Heart right ventricle (tissue), 16 donors: ENCODE measurements at regions not wholly inside any gene's neighbourhood (a gene's known extent, or its start where the extent isn't known, plus 50 kb on each side); places are given as distances from the start of the nearest gene placed in this dataset.

Experiments used
- ATAC-seq, 8 donors: fragments of 200-7000 bp; cut with Tn5 transposase; one replicate each; pipeline ENCODE4 v1.9.1; 2020; ENCODE audit warnings: mild to moderate bottlenecking in 8 of 8, moderate library complexity in 8 of 8, moderate number of reproducible peaks in 1 of 8
- DNase-seq, 2 donors: peaks; one replicate each; pipeline ENCODE4 v3.0.0-alpha.2; 2020
- H3K27ac ChIP-seq, 10 donors: fragments of 200-600 bp; sonication (generic) in 2 of 10; one replicate each; pipeline versions ENCODE4 v1.5.0 to v1.8.0; 2020 to 2022; ENCODE audit warnings: mild to moderate bottlenecking in 3 of 10
- H3K27me3 ChIP-seq, 7 donors: fragments of 200-600 bp; one replicate each; pipeline ENCODE4 v1.8.0; 2021 to 2022; ENCODE audit warnings: mild to moderate bottlenecking in 2 of 7
- H3K36me3 ChIP-seq, 9 donors: fragments of 200-600 bp; sonication (generic) in 1 of 9; one replicate each; pipeline versions ENCODE4 v1.5.0 to v1.8.0; 2020 to 2022; ENCODE audit warnings: mild to moderate bottlenecking in 2 of 9
- H3K4me1 ChIP-seq, 9 donors: fragments of 200-600 bp; sonication (generic) in 1 of 9; one replicate each; pipeline versions ENCODE4 v1.5.0 to v1.8.0; 2020 to 2022; ENCODE audit warnings: mild to moderate bottlenecking in 4 of 9
- H3K4me3 ChIP-seq, 10 donors: fragments of 200-600 bp; sonication (generic) in 2 of 10; one replicate each; pipeline versions ENCODE4 v1.5.0 to v1.8.0; 2020 to 2022; ENCODE audit warnings: mild to moderate bottlenecking in 7 of 10, moderate library complexity in 2 of 10
- H3K9me3 ChIP-seq, 11 donors: fragments of 200-600 bp in 10 of 11; sonication (generic) in 2 of 11; one replicate each; pipeline versions ENCODE4 v1.5.0 to v1.8.0; 2013 to 2022; ENCODE audit warnings: mild to moderate bottlenecking in 2 of 11, control low read depth in 1 of 11, moderate library complexity in 1 of 11
- WGBS, 2 donors: extraction: QIAGEN DNeasy Blood & Tissue Kit; methylation state at CpG; one replicate each; pipeline ENCODE4 v1.1.7; 2013; ENCODE audit warnings: inconsistent platforms in 1 of 2; 5-methylcytosine and 5-hydroxymethylcytosine counted together
- intact Hi-C, 10 donors: fragments of 100-400 bp; cut with DNase I; formaldehyde crosslinking; loops; one replicate each; pipeline versions ENCODE4 v1.11.1 to v1.14.2; 2022
- TF ChIP-seq, protein P1 (sequence below), 9 donors: fragments of 200-600 bp; sonication (generic) in 2 of 9; IDR thresholded peaks; one replicate each; pipeline versions ENCODE4 v1.5.0 to v1.8.0; 2021 to 2022; ENCODE audit warnings: antibody characterized with exemption in 9 of 9, mild to moderate bottlenecking in 5 of 9, moderate library complexity in 1 of 9
- donor health status: Arrhythmogenic right ventricular cardiomyopathy.
- donor health status: ischemic (EF 13 %, LVEDD 7.1; RV severe dilation, severe dysfunction).
- donor health status: healthy with polysubstance abuse.
- donor health status: DM: no; HTN: yes; CAD: no.
- donor health status: DM: no; HTN: no; CAD: no.
- donor health status: ischemic (EF 25% LVEDD 6.9; RV normal size, moderate dysfunction).
- donor health status: ischemic (EF 25% LVEDD 5.7; RV mildly dilated, moderate dysfunction).
- donor health status: healthy.
- donor health status: DM: yes; HTN: yes; CAD: no.
- donor health status: Ischemic cardiomyopathy.
- donor health status: ischemic (EF 35%, LVEDD 5.7; RV mildly dilated, moderate dysfunction).
- donor health status: nonischemic (EF 11% LVEDD 7.7; RV severe dilation, severe dysfunction).
- donor health status: DM: yes; HTN: yes; CAD: no.
- donor health status: PGD.
- donor health status: ischemic (EF 29% LVEDD 5.4; RV normal size, mild dysfunction).
- donor health status: nonischemic (EF 23%, LVEDD 6.1; RV moderate dilation, normal function).

DNA sequence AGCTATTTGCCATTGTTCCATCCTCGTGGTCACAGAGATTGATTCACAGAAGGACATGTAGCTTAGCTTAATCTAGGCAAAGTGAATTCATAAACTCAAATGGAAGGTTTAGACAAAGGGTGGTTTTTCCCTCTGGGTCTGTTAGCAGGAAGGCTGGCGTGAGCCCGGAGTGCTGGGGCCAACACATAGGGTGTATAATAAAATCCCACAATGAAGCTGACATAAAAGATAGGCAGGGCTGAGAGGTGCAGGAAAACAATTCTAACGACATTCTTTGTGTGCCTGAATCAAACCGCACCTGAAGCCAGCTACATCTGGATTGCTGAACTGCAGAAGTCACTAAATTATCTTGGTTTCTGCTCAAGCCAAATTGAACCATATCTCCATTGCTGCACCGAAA lies 173.9 kb downstream of the MAF start:
- H3K9me3 ChIP-seq, result no peaks in the 10 kb centered on the region
- ATAC-seq (no peak), DNase-seq (no peak)
- H3K27ac ChIP-seq, result no peak overlapping the region
- H3K27me3 ChIP-seq, result peaks cover 0 to 4% (median 0%) of the 10 kb centered on the region in 7 donors
- peaks cover 0 to 17% (median 7%) of the 10 kb centered on the region in 9 donors for H3K4me1 ChIP-seq
- 89 to 96% methylated on average over 6 of the region's 6 CpGs for WGBS, 2 donors
- TF ChIP-seq, protein P1, sequence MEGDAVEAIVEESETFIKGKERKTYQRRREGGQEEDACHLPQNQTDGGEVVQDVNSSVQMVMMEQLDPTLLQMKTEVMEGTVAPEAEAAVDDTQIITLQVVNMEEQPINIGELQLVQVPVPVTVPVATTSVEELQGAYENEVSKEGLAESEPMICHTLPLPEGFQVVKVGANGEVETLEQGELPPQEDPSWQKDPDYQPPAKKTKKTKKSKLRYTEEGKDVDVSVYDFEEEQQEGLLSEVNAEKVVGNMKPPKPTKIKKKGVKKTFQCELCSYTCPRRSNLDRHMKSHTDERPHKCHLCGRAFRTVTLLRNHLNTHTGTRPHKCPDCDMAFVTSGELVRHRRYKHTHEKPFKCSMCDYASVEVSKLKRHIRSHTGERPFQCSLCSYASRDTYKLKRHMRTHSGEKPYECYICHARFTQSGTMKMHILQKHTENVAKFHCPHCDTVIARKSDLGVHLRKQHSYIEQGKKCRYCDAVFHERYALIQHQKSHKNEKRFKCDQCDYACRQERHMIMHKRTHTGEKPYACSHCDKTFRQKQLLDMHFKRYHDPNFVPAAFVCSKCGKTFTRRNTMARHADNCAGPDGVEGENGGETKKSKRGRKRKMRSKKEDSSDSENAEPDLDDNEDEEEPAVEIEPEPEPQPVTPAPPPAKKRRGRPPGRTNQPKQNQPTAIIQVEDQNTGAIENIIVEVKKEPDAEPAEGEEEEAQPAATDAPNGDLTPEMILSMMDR (IDR thresholded peaks at IDR 0.05), result no peak
- H3K36me3 ChIP-seq, result no peaks in the 10 kb centered on the region
- no peak overlapping the region for H3K4me3 ChIP-seq
- intact Hi-C loops, result no loop called here

DNA sequence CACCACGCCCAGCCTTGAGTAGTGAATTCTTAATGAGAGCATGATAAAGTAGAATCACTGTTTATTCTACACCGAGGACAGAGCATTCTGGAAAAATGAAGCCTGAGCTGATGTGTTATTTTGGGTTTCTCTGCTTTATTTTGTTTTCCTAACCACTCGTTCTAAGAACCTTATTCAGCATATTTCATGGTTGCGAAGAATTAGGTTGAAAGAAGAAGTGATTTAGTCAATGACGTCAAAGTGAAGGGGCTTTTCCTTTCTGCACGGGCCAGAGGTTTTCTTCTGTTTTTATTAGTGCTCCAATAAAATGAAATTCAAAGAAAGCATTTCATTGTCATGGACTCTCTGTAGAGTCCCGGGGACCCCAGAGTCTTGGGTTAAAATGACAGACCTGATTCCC lies 178.5 kb downstream of the MAF start:
- peaks cover 0 to 41% (median 0%) of the 10 kb centered on the region in 9 donors for H3K4me1 ChIP-seq
- DNase-seq, result no peak
- no peaks in the 10 kb centered on the region for H3K9me3 ChIP-seq
- H3K4me3 ChIP-seq, result no peak overlapping the region
- TF ChIP-seq, protein P1 (IDR thresholded peaks at IDR 0.05), result no peak
- intact Hi-C loops, result loop anchor here in 1 of 10 donors (1.0 kb wide), 1 partner anchor 10 kb away; no protein-coding TSS in a partner anchor
- H3K27me3 ChIP-seq, result peaks cover 0 to 5% (median 0%) of the 10 kb centered on the region in 7 donors
- no peaks in the 10 kb centered on the region for H3K36me3 ChIP-seq
- H3K27ac ChIP-seq, result peak overlapping the region in 2 of 10 donors; percentile 8 to 76
- ATAC-seq, result peak in 1 of 8 donors; percentile 52
- WGBS, 2 donors, result 87 to 96% methylated on average over 7 of the region's 7 CpGs

DNA sequence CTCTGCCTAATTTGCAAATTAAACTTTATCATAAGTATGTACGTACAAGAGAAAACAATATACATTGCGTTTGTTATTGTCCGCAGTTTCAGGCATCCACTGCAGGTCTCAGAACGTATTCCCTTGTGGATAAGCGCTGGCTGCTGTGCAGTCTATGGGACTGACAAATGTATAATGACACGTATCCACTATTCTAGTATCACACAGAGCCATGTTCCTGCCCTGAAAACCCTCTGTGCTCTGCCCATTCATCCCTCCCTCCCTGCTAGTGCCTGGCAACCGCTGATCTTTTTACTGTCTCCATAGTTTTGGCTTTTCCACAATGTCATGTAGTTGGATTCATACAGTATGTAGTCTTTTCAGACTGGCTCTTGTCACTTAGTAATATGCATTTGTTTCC lies 179.4 kb downstream of the MAF start:
- intact Hi-C loops, result no loop called here
- Histone ChIP-seq H3K27ac (no peak overlapping the region), H3K4me3 (no peak overlapping the region), H3K36me3 (no peaks in the 10 kb centered on the region), H3K27me3 (peaks cover 0 to 5% (median 0%) of the 10 kb centered on the region in 7 donors), H3K4me1 (peaks cover 0 to 49% (median 0%) of the 10 kb centered on the region in 9 donors), H3K9me3 (no peaks in the 10 kb centered on the region)
- ATAC-seq (no peak), DNase-seq (no peak)
- 91 to 93% methylated on average over 7 of the region's 7 CpGs for WGBS, 2 donors
- TF ChIP-seq, protein P1 (IDR thresholded peaks at IDR 0.05), result no peak

DNA sequence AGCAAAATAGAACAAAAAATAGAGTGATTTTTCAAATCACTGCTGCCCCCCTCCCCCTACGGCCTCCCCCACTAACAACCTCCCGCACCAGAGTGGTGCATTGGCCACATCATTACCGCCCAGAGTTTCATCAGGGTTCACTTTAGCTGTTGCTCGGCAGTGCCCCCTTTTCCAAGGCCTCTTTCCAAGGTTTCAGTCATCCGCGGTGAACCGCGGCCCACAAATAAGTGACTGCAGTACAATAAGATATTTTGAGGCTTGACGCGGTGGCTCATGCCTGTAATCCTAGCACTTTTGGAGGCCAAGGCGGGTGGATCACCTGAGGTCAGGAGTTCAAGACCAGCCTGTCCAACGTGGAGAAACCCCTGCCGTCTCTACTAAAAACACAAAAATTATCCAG lies 180.0 kb downstream of the MAF start:
- intact Hi-C loops, result no loop called here
- H3K27ac ChIP-seq, result no peak overlapping the region
- DNase-seq (no peak), ATAC-seq (no peak)
- H3K4me1 ChIP-seq, result peaks cover 0 to 55% (median 0%) of the 10 kb centered on the region in 9 donors
- no peaks in the 10 kb centered on the region for H3K36me3 ChIP-seq
- WGBS, 2 donors, result 96 to 97% methylated on average over 13 of the region's 13 CpGs
- TF ChIP-seq, protein P1 (IDR thresholded peaks at IDR 0.05), result no peak
- no peaks in the 10 kb centered on the region for H3K9me3 ChIP-seq
- peaks cover 0 to 5% (median 0%) of the 10 kb centered on the region in 7 donors for H3K27me3 ChIP-seq
- H3K4me3 ChIP-seq, result no peak overlapping the region
